ENCODE measurements at regions not wholly inside any gene's neighbourhood (a gene's known extent, or its start where the extent isn't known, plus 50 kb on each side); places are given as distances from the start of the nearest gene placed in this dataset.

- Histone ChIP-seq H3K79me2 (ENCODE audit: insufficient read depth, low read length) (no peaks in the 10 kb centered on the region), H3K27ac (ENCODE audit: extremely low read length, insufficient read depth, low read length) (no peak overlapping the region), H3K9ac (ENCODE audit: insufficient read depth, low read depth, low read length) (no peak overlapping the region), H2AFZ (ENCODE audit: low read length) (no peak overlapping the region), H3K4me1 (ENCODE audit: insufficient read depth, low read length) (no peaks in the 10 kb centered on the region), H3K4me2 (ENCODE audit: low read depth, low read length) (no peak overlapping the region), H3K9me3 (ENCODE audit: low read length) (no peaks in the 10 kb centered on the region), H3K4me3 (replicated peaks in 1 of 3; ENCODE audit: insufficient read depth in 1 of 3, low read depth in 2 of 3, low read length in 3 of 3) (no peak overlapping the region), H3K36me3 (replicated peaks in 1 of 2; ENCODE audit: control insufficient read depth in 1 of 2, insufficient read depth in 2 of 2, low read length in 2 of 2) (no peaks in the 10 kb centered on the region), H4K20me1 (ENCODE audit: insufficient read depth, low read length) (no peaks in the 10 kb centered on the region), H3K27me3 (ENCODE audit: control insufficient read depth in 1 of 2, insufficient read depth in 2 of 2, low read length in 2 of 2) (peaks cover 2 to 22% of the 10 kb centered on the region in 2 experiments; a peak in 3 of 5 replicates)
- ChIA-PET CTCF (ENCODE audit: low intra/inter-chr PET ratio, low total read pairs) (no interaction called here), POLR2A (no interaction called here)
- no peak for FAIRE-seq
- DNase-seq (ENCODE audit: low spot score): no peak
- WGBS (ENCODE audit: low lambda C conversion rate): 44% methylated on average over 8 of the region's 8 CpGs
- BruUV-seq (replicated peaks): no TSS peak
- intact Hi-C loops (cut with micrococcal nuclease; ENCODE audit: unreplicated experiment): no loop called here
- in situ Hi-C loops (cut with HindIII; ENCODE audit: extremely low pct_ligation_motif_present, low pct_unique_long_range_greater_than_20kb): no loop called here
- ATAC-seq: no peak
- TF ChIP-seq RERE (CRISPR knock-in tag; IDR thresholded peaks at IDR 0.05; ENCODE audit: low read depth) (no peak), ZBTB33 (CRISPR knock-in tag; IDR thresholded peaks at IDR 0.05) (no peak), RCOR2 (CRISPR knock-in tag; IDR thresholded peaks at IDR 0.05) (no peak), MBD4 (IDR thresholded peaks at IDR 0.05; ENCODE audit: borderline replicate concordance, low read length) (no peak), STAT5B (CRISPR knock-in tag; IDR thresholded peaks at IDR 0.05) (no peak), ATF5 (CRISPR knock-in tag; IDR thresholded peaks at IDR 0.05; ENCODE audit: low read depth) (no peak), LCORL (IDR thresholded peaks at IDR 0.05) (no peak), LCORL (CRISPR knock-in tag; IDR thresholded peaks at IDR 0.05) (no peak), PHF5A (CRISPR knock-in tag; IDR thresholded peaks at IDR 0.05; ENCODE audit: low read depth, unreplicated experiment) (no peak), DBP (CRISPR knock-in tag; IDR thresholded peaks at IDR 0.05; ENCODE audit: not compliant biosample characterization) (no peak), HOXA3 (CRISPR knock-in tag; IDR thresholded peaks at IDR 0.05) (no peak), XRCC5 (optimal IDR thresholded peaks at IDR 0.05; ENCODE audit: low read length) (no peak), ZNF460 (CRISPR knock-in tag; IDR thresholded peaks at IDR 0.05; ENCODE audit: borderline replicate concordance) (no peak), ESRRA (CRISPR knock-in tag; IDR thresholded peaks at IDR 0.05; ENCODE audit: low read depth) (no peak), ZNF549 (CRISPR knock-in tag; IDR thresholded peaks at IDR 0.05) (no peak), ZFX (CRISPR knock-in tag; IDR thresholded peaks at IDR 0.05; ENCODE audit: low read depth) (no peak)
Observed at GRCh38 chr2:236915726-236916125, 170.0 kb upstream of the COPS8 start.

Measured in HepG2 (cell line).